GM23338 (cell line): ENCODE measurements at regions not wholly inside any gene's neighbourhood (a gene's known extent, or its start where the extent isn't known, plus 50 kb on each side); places are given as distances from the start of the nearest gene placed in this dataset. TPM values are rescaled to one million over a fixed set of nuclear protein-coding genes. Genes with fewer than 3 reads are reported as not detected.
"Not testable (repeated sequence)": the region's sequence is repeated elsewhere in the genome, so short reads cannot be mapped to it uniquely, and the experiment has no call there.

Source experiments
- ATAC-seq: fragments of 200-7000 bp; cut with Tn5 transposase; 3 replicates; pipeline ENCODE4 v1.9.1; 2020
- DNase-seq: peaks from one replicate; pipeline ENCODE4 v3.0.0-alpha.2; 2015; ENCODE audit warnings: low spot score
- H2AFZ ChIP-seq: fragments of 200-600 bp; sonication (generic); 2 replicates; pipeline ENCODE4 v1.8.0; 2016; ENCODE audit warnings: antibody characterized with exemption, mild to moderate bottlenecking, moderate library complexity
- H3F3A ChIP-seq: fragments of 200-600 bp; sonication (generic); replicated peaks from 2 replicates; pipeline ENCODE4 v1.8.0; 2017; ENCODE audit warnings: antibody characterized with exemption, mixed run types, low read depth
- H3K27ac ChIP-seq: fragments of 200-600 bp; sonication (generic); 2 replicates; pipeline ENCODE4 v1.6.1; 2016; ENCODE audit warnings: low read depth
- H3K27me3 ChIP-seq: fragments of 200-600 bp; sonication (generic); 2 replicates; pipeline ENCODE4 v1.8.0; 2016; ENCODE audit warnings: mild to moderate bottlenecking, mixed run types, moderate library complexity; ENCODE audit not compliant: insufficient read depth
- H3K36me3 ChIP-seq: fragments of 200-600 bp; sonication (generic); 2 replicates; pipeline ENCODE4 v1.8.0; 2016; ENCODE audit warnings: mild to moderate bottlenecking; ENCODE audit not compliant: insufficient read depth
- H3K4me1 ChIP-seq: fragments of 200-600 bp; sonication (generic); 2 replicates; pipeline ENCODE4 v1.8.0; 2016; ENCODE audit warnings: mild to moderate bottlenecking, moderate library complexity; ENCODE audit not compliant: insufficient read depth
- H3K4me2 ChIP-seq: fragments of 200-600 bp; sonication (generic); 2 replicates; pipeline ENCODE4 v1.7.1; 2017; ENCODE audit warnings: mixed run types
- H3K4me3 ChIP-seq: fragments of 200-600 bp; sonication (generic); 2 replicates; pipeline ENCODE4 v1.6.1; 2016; ENCODE audit warnings: mixed run types
- H3K79me2 ChIP-seq: fragments of 200-600 bp; sonication (generic); replicated peaks from 2 replicates; pipeline ENCODE4 v1.8.0; 2017; ENCODE audit warnings: mild to moderate bottlenecking; ENCODE audit not compliant: insufficient read depth
- H3K9me2 ChIP-seq: fragments of 200-600 bp; sonication (generic); 2 replicates; pipeline ENCODE4 v1.8.0; 2017; ENCODE audit not compliant: insufficient read depth
- H4K20me1 ChIP-seq: fragments of 200-600 bp; sonication (generic); replicated peaks from 2 replicates; pipeline ENCODE4 v1.8.0; 2017; ENCODE audit warnings: mild to moderate bottlenecking; ENCODE audit not compliant: insufficient read depth
- H3K27ac Mint-ChIP-seq: 2 replicates; pipeline ENCODE4 v1.8.0; 2020; ENCODE audit warnings: inconsistent platforms, mild to moderate bottlenecking, moderate library complexity, mixed read lengths
- H3K27me3 Mint-ChIP-seq: 3 replicates; pipeline ENCODE4 v1.8.0; 2022; ENCODE audit warnings: low read depth, mild to moderate bottlenecking, moderate library complexity, mixed read lengths, inconsistent platforms; ENCODE audit not compliant: insufficient read depth, poor library complexity
- H3K36me3 Mint-ChIP-seq: 3 replicates; pipeline ENCODE4 v1.8.0; 2021; ENCODE audit warnings: low read depth, mild to moderate bottlenecking, inconsistent platforms, moderate library complexity, mixed read lengths
- H3K4me1 Mint-ChIP-seq: 3 replicates; pipeline ENCODE4 v1.8.0; 2020; ENCODE audit warnings: mild to moderate bottlenecking, inconsistent platforms, mixed read lengths
- H3K4me3 Mint-ChIP-seq: 3 replicates; pipeline ENCODE4 v1.8.0; 2021; ENCODE audit warnings: moderate library complexity, mild to moderate bottlenecking, inconsistent platforms, mixed read lengths
- H3K9me3 Mint-ChIP-seq: 3 replicates; pipeline ENCODE4 v1.8.0; 2020; ENCODE audit warnings: moderate library complexity, mild to moderate bottlenecking, inconsistent platforms, mixed read lengths
- microRNA-seq: library from miRNA; unstranded; fragments of <30 nt; microRNA quantifications from one replicate; pipeline ENCODE4, GENCODE V29; 2017
- small RNA-seq: library from RNA; depleted of rRNA; stranded (forward); fragments of <200 nt; gene quantifications from one replicate; pipeline ENCODE3, GENCODE V24; 2014; ENCODE audit warnings: low replicate concordance

DNA sequence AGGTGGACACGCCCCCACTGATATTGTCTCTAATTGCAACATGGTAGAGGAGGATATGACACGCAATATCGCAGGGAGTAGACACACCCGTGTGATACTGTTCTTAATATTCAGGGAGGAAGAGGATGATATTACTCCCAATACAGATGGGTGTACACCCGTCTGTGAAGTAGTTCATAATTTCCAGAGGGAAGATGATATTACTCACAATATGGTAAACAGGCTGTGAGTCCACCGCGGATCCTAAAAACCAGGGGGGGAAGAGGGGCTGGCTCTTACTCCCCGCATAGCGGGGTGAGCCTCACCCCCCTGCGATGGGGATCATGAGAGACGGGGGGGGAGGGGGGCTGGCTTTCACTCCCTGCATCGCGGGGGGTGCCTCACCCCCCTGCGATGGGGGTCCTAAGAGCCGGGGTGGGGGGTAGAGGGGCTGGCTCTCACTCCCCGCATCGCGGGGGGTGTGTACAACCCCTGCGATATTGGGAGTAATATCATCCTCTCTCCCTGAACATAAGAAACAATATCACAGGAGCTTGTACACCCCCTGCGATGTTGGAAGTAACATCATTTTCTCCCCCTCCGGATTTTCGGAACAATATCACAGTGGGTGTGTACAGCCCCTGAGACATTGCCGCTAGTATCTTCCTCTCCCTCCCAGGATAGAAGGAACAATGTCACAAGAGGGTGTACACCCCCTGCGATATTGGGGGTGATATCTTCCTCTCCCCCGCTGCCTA lies 52.2 kb upstream of the FRG2C start:
- H3K4me3 Mint-ChIP-seq, H3K27me3 ChIP-seq, H3K4me3 ChIP-seq, H3K4me1 ChIP-seq, H3K9me2 ChIP-seq, H3K27ac ChIP-seq, H3K27me3 Mint-ChIP-seq, H3K4me1 Mint-ChIP-seq, H3K79me2 ChIP-seq, H3K4me2 ChIP-seq, H3F3A ChIP-seq, H3K36me3 Mint-ChIP-seq, H3K9me3 Mint-ChIP-seq, H2AFZ ChIP-seq, H3K27ac Mint-ChIP-seq, DNase-seq, H4K20me1 ChIP-seq, H3K36me3 ChIP-seq, ATAC-seq: not testable (repeated sequence)

Small RNA genes lying in the stretch of these regions (microRNA-seq; reads per million reads assigned to microRNA genes)
- not detected for gene MIR4444-2

Small RNA genes lying in the stretch of these regions (small RNA-seq; reads per million reads assigned to genes)
- not detected for gene AC139453.1
- not detected for gene LSP1P2
- not detected for gene MIR4444-2
- not detected for gene RN7SL294P
- not detected for gene SNRPCP10
